Gastrocnemius medialis (tissue), 4 donors: ENCODE measurements at regions not wholly inside any gene's neighbourhood (a gene's known extent, or its start where the extent isn't known, plus 50 kb on each side); places are given as distances from the start of the nearest gene placed in this dataset.

Experiments used
- POLR2A ChIP-seq, 2 donors: fragments of 450-650 bp; IDR thresholded peaks; one replicate each; pipeline ENCODE4 v1.6.1; 2017; ENCODE audit warnings: antibody characterized with exemption in 2 of 2, mild to moderate bottlenecking in 2 of 2, moderate library complexity in 2 of 2
- TF ChIP-seq, protein P1 (sequence below), 5 experiments: fragments of 450-650 bp in 3 of 5; fragments of 200-600 bp in 2 of 5; sonication (generic) in 2 of 5; IDR thresholded peaks in 4 of 5; conservative IDR thresholded peaks in 1 of 5; 1 replicate in 4 of 5; 2 replicates in 1 of 5; pipeline ENCODE4 v1.5.1; 2016 to 2019; ENCODE audit warnings: antibody characterized with exemption in 5 of 5, mild to moderate bottlenecking in 3 of 5, moderate library complexity in 3 of 5

- TF ChIP-seq, protein P1, sequence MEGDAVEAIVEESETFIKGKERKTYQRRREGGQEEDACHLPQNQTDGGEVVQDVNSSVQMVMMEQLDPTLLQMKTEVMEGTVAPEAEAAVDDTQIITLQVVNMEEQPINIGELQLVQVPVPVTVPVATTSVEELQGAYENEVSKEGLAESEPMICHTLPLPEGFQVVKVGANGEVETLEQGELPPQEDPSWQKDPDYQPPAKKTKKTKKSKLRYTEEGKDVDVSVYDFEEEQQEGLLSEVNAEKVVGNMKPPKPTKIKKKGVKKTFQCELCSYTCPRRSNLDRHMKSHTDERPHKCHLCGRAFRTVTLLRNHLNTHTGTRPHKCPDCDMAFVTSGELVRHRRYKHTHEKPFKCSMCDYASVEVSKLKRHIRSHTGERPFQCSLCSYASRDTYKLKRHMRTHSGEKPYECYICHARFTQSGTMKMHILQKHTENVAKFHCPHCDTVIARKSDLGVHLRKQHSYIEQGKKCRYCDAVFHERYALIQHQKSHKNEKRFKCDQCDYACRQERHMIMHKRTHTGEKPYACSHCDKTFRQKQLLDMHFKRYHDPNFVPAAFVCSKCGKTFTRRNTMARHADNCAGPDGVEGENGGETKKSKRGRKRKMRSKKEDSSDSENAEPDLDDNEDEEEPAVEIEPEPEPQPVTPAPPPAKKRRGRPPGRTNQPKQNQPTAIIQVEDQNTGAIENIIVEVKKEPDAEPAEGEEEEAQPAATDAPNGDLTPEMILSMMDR (IDR thresholded peaks at IDR 0.05 in 4 of 5, conservative IDR thresholded peaks at IDR 0.05 in 1 of 5): no peak
- TF ChIP-seq POLR2A (IDR thresholded peaks at IDR 0.05): no peak
Observed at GRCh38 chr6:115729036-115729435, 331.7 kb downstream of the FRK start.
